A673 (cell line): ENCODE measurements at regions not wholly inside any gene's neighbourhood (a gene's known extent, or its start where the extent isn't known, plus 50 kb on each side); places are given as distances from the start of the nearest gene placed in this dataset.

ENCODE experiments used
- CTCF ChIP-seq: fragments of 300-800, 200-600 bp; sonication (generic); conservative IDR thresholded peaks from 2 replicates; pipeline ENCODE4 v1.5.1; 2017; ENCODE audit warnings: low read depth, mild to moderate bottlenecking, antibody characterized with exemption, low read length, moderate library complexity, mixed read lengths
- EZH2 ChIP-seq: fragments of 200-600 bp; sonication (generic); IDR thresholded peaks from 2 replicates; pipeline ENCODE4 v1.6.1; 2017; ENCODE audit warnings: borderline replicate concordance, low read depth, mild to moderate bottlenecking, mixed read lengths, antibody characterized with exemption, low read length; ENCODE audit not compliant: poor library complexity, severe bottlenecking

GRCh38 chr14:58866391-58866790 is 228.6 kb downstream of the DACT1 start:
- TF ChIP-seq CTCF (no peak), EZH2 (no peak)
